ENCODE measurements at regions not wholly inside any gene's neighbourhood (a gene's known extent, or its start where the extent isn't known, plus 50 kb on each side); places are given as distances from the start of the nearest gene placed in this dataset.

GRCh38 chr4:103484521-103484920 is 235.3 kb downstream of the TACR3 start:
- H3K27ac ChIP-seq (replicated peaks), result no peak overlapping the region
- H3K4me1 ChIP-seq, result no peaks in the 10 kb centered on the region

GRCh38 chr4:103482893-103483292 is 236.9 kb downstream of the TACR3 start:
- no peak for TF ChIP-seq CTCF (IDR thresholded peaks at IDR 0.05; ENCODE audit: borderline replicate concordance)
- intact Hi-C loops (cut with micrococcal nuclease), result no loop called here
- no peaks in the 10 kb centered on the region for H3K4me1 ChIP-seq
- no peak for DNase-seq
- H3K36me3 ChIP-seq, result no peaks in the 10 kb centered on the region
- no peak overlapping the region for H3K4me3 ChIP-seq
- H3K27me3 ChIP-seq (ENCODE audit: low read depth), result no peaks in the 10 kb centered on the region
- no peaks in the 10 kb centered on the region for H3K9me3 ChIP-seq (replicated peaks)
- no peak overlapping the region for H3K27ac ChIP-seq (replicated peaks)

More at GRCh38 chr4:103484521-103484920, 235.3 kb downstream of the TACR3 start:
- no peak for DNase-seq
- TF ChIP-seq CTCF (IDR thresholded peaks at IDR 0.05; ENCODE audit: borderline replicate concordance), result no peak
- no peak overlapping the region for H3K4me3 ChIP-seq
- H3K27me3 ChIP-seq (ENCODE audit: low read depth), result no peaks in the 10 kb centered on the region
- no peaks in the 10 kb centered on the region for H3K36me3 ChIP-seq
- H3K9me3 ChIP-seq (replicated peaks), result peaks cover 4% of the 10 kb centered on the region
- intact Hi-C loops (cut with micrococcal nuclease), result no loop called here

- Histone ChIP-seq H3K9me3 (replicated peaks) (no peaks in the 10 kb centered on the region), H3K4me1 (no peaks in the 10 kb centered on the region), H3K4me3 (no peak overlapping the region), H3K36me3 (no peaks in the 10 kb centered on the region), H3K27me3 (ENCODE audit: low read depth) (no peaks in the 10 kb centered on the region), H3K27ac (replicated peaks) (no peak overlapping the region)
- intact Hi-C loops (cut with micrococcal nuclease), result no loop called here
- no peak for DNase-seq
- TF ChIP-seq CTCF (IDR thresholded peaks at IDR 0.05; ENCODE audit: borderline replicate concordance), result no peak
Observed at GRCh38 chr4:103482471-103482870, 237.3 kb downstream of the TACR3 start.

- Histone ChIP-seq H3K9me3 (replicated peaks) (peaks cover 3% of the 10 kb centered on the region), H3K27ac (replicated peaks) (no peak overlapping the region), H3K4me3 (no peak overlapping the region), H3K4me1 (no peaks in the 10 kb centered on the region), H3K27me3 (ENCODE audit: low read depth) (no peaks in the 10 kb centered on the region), H3K36me3 (no peaks in the 10 kb centered on the region)
- intact Hi-C loops (cut with micrococcal nuclease), result no loop called here
- no peak for TF ChIP-seq CTCF (IDR thresholded peaks at IDR 0.05; ENCODE audit: borderline replicate concordance)
- DNase-seq, result no peak
Observed at GRCh38 chr4:103478734-103479133, 241.1 kb downstream of the TACR3 start.

GRCh38 chr4:103478210-103478609 is 241.6 kb downstream of the TACR3 start:
- H3K36me3 ChIP-seq, result no peaks in the 10 kb centered on the region
- intact Hi-C loops (cut with micrococcal nuclease), result no loop called here
- no peaks in the 10 kb centered on the region for H3K27me3 ChIP-seq (ENCODE audit: low read depth)
- H3K4me3 ChIP-seq, result no peak overlapping the region
- no peak for DNase-seq
- H3K9me3 ChIP-seq (replicated peaks), result peaks cover 3% of the 10 kb centered on the region
- no peaks in the 10 kb centered on the region for H3K4me1 ChIP-seq
- no peak for TF ChIP-seq CTCF (IDR thresholded peaks at IDR 0.05; ENCODE audit: borderline replicate concordance)
- no peak overlapping the region for H3K27ac ChIP-seq (replicated peaks)

- Histone ChIP-seq H3K4me3 (no peak overlapping the region), H3K36me3 (no peaks in the 10 kb centered on the region), H3K9me3 (replicated peaks) (peaks cover 31% of the 10 kb centered on the region), H3K4me1 (no peaks in the 10 kb centered on the region), H3K27me3 (ENCODE audit: low read depth) (no peaks in the 10 kb centered on the region), H3K27ac (replicated peaks) (no peak overlapping the region)
- no peak for DNase-seq
- intact Hi-C loops (cut with micrococcal nuclease), result no loop called here
- TF ChIP-seq CTCF (IDR thresholded peaks at IDR 0.05; ENCODE audit: borderline replicate concordance), result no peak
Observed at GRCh38 chr4:103457566-103457965, 259.4 kb upstream of the CENPE start.
